ENCODE measurements at regions not wholly inside any gene's neighbourhood (a gene's known extent, or its start where the extent isn't known, plus 50 kb on each side); places are given as distances from the start of the nearest gene placed in this dataset.

DNA sequence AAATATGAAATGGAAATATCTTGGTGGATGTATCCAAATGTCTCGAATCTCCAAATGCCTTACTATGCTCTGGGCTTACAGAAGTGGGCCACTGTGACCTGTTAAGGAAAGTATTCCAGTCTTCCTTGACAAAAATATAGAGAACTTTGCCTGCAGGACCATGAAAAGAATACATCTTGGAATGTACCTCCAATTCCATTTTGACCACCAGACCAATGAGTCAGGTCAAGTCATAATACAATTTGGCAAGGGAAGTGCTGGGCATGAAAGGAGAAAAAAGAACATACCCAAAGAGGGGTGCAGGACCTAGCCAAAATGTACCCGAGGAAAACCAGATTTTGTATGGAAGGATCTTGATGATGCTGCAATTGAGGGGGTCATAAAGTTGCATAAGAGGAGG is 1153.7 kb upstream of the GOT2 start:
- no peak overlapping the region for H3K27ac ChIP-seq
- no peak overlapping the region for H3K4me3 ChIP-seq
- H3K36me3 ChIP-seq, result no peaks in the 10 kb centered on the region
- TF ChIP-seq, protein P1, sequence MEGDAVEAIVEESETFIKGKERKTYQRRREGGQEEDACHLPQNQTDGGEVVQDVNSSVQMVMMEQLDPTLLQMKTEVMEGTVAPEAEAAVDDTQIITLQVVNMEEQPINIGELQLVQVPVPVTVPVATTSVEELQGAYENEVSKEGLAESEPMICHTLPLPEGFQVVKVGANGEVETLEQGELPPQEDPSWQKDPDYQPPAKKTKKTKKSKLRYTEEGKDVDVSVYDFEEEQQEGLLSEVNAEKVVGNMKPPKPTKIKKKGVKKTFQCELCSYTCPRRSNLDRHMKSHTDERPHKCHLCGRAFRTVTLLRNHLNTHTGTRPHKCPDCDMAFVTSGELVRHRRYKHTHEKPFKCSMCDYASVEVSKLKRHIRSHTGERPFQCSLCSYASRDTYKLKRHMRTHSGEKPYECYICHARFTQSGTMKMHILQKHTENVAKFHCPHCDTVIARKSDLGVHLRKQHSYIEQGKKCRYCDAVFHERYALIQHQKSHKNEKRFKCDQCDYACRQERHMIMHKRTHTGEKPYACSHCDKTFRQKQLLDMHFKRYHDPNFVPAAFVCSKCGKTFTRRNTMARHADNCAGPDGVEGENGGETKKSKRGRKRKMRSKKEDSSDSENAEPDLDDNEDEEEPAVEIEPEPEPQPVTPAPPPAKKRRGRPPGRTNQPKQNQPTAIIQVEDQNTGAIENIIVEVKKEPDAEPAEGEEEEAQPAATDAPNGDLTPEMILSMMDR (IDR thresholded peaks at IDR 0.05), result no peak
- TF ChIP-seq POLR2A (IDR thresholded peaks at IDR 0.05), result no peak
- no peak for TF ChIP-seq POLR2AphosphoS5 (IDR thresholded peaks at IDR 0.05)
- TF ChIP-seq EP300 (IDR thresholded peaks at IDR 0.05), result no peak
- DNase-seq, result no peak
- WGBS, 5 donors, result 77 to 87% (median 85%) methylated on average over 2 of the region's 2 CpGs
- H3K9me3 ChIP-seq, result peaks cover 0 to 8% (median 1%) of the 10 kb centered on the region in 4 donors
- peaks cover 0 to 6% (median 2%) of the 10 kb centered on the region in 4 donors for H3K4me1 ChIP-seq
- no peaks in the 10 kb centered on the region for H3K27me3 ChIP-seq
- intact Hi-C loops (cut with DNase I; ENCODE audit: low total_unique reads), result no loop called here

DNA sequence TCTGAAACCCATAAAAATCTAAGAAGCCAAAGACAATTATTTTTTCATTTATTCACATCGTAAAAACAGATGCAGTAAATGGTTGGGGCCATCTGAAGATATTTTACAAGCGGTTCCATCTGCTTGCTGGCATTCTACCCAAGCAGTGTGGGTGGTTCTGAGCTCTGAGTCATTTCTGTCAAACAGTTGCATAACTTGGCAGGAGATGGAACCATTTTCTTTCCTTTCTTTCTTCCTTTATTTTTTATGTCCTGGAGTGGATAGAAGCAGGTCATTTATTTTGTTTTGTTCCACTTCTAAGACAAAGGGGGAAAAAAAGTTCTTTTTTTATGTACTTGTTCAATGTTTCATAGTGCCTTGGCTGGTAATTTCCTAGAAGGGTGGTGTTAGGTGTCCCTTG is 1151.9 kb upstream of the GOT2 start:
- H3K27me3 ChIP-seq, result no peaks in the 10 kb centered on the region
- peak in 1 of 2 donors; percentile 79 for DNase-seq
- intact Hi-C loops (cut with DNase I; ENCODE audit: low total_unique reads), result no loop called here
- no peak overlapping the region for H3K27ac ChIP-seq
- peaks cover 0 to 8% (median 1%) of the 10 kb centered on the region in 4 donors for H3K9me3 ChIP-seq
- peaks cover 0 to 6% (median 2%) of the 10 kb centered on the region in 4 donors for H3K4me1 ChIP-seq
- H3K36me3 ChIP-seq, result no peaks in the 10 kb centered on the region
- 32 to 76% (median 43%) methylated on average over 2 of the region's 2 CpGs for WGBS, 5 donors
- TF ChIP-seq POLR2AphosphoS5 (IDR thresholded peaks at IDR 0.05), result no peak
- TF ChIP-seq, protein P1 (IDR thresholded peaks at IDR 0.05), result no peak
- no peak for TF ChIP-seq EP300 (IDR thresholded peaks at IDR 0.05)
- no peak for TF ChIP-seq POLR2A (IDR thresholded peaks at IDR 0.05)
- no peak overlapping the region for H3K4me3 ChIP-seq

- DNase-seq, result no peak
- H3K27me3 ChIP-seq, result no peaks in the 10 kb centered on the region
- no peaks in the 10 kb centered on the region for H3K9me3 ChIP-seq
- H3K4me1 ChIP-seq, result peaks cover 0 to 4% (median 2%) of the 10 kb centered on the region in 4 donors
- intact Hi-C loops (cut with DNase I; ENCODE audit: low total_unique reads), result no loop called here
- no peak overlapping the region for H3K27ac ChIP-seq
- H3K4me3 ChIP-seq, result no peak overlapping the region
- WGBS, 5 donors, result 62 to 80% (median 64%) methylated on average over 3 of the region's 3 CpGs
- TF ChIP-seq POLR2AphosphoS5 (IDR thresholded peaks at IDR 0.05) (no peak), POLR2A (IDR thresholded peaks at IDR 0.05) (no peak), EP300 (IDR thresholded peaks at IDR 0.05) (no peak)
- TF ChIP-seq, protein P1 (IDR thresholded peaks at IDR 0.05), result no peak
- H3K36me3 ChIP-seq, result no peaks in the 10 kb centered on the region
Measured at GRCh38 chr16:59881376-59881775, 1147.3 kb upstream of the GOT2 start.

DNA sequence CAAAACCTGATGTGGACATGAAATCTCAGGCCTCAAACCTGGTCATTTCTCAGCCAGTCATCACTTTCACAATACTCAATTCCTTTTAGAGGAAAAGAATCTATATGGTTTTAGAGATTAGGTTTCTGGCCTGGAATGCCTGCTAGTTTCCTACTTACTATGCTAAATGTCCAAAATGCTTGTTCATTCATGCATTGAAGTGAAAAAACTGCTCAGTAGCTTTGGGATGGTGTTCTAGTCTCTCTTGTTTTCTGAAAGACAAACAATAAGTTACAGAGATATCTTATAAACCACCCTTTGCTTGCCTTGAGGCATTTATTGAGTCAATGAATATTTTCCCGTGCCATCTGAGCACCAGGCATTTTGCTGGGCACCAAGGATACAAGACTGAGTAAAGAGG is 1146.5 kb upstream of the GOT2 start:
- Histone ChIP-seq H3K4me3 (no peak overlapping the region), H3K36me3 (no peaks in the 10 kb centered on the region), H3K4me1 (no peaks in the 10 kb centered on the region), H3K9me3 (no peaks in the 10 kb centered on the region), H3K27ac (no peak overlapping the region), H3K27me3 (no peaks in the 10 kb centered on the region)
- WGBS, 5 donors, result 44 to 75% (median 67%) methylated on average over 1 of the region's 1 CpG
- TF ChIP-seq POLR2AphosphoS5 (IDR thresholded peaks at IDR 0.05), result no peak
- no peak for TF ChIP-seq EP300 (IDR thresholded peaks at IDR 0.05)
- no peak for TF ChIP-seq POLR2A (IDR thresholded peaks at IDR 0.05)
- TF ChIP-seq, protein P1 (IDR thresholded peaks at IDR 0.05), result no peak
- no peak for DNase-seq
- intact Hi-C loops (cut with DNase I; ENCODE audit: low total_unique reads), result no loop called here

Measured in stomach (tissue), 8 donors.